GM10248 (cell line): ENCODE measurements at regions not wholly inside any gene's neighbourhood (a gene's known extent, or its start where the extent isn't known, plus 50 kb on each side); places are given as distances from the start of the nearest gene placed in this dataset.

Source experiments
- CTCF ChIA-PET: fragments of 300-600 bp; sonication (Branson Sonifier 250); formaldehyde crosslinking; extraction: SDS; loops from one replicate; lab custom pipeline; 2021; ENCODE audit warnings: antibody characterized with exemption; lab: Yijun Ruan, JAX
- POLR2A ChIA-PET: fragments of 350-650 bp; sonication (Branson Sonifier 250); formaldehyde crosslinking; extraction: SDS; loops from one replicate; lab custom pipeline; 2020; ENCODE audit warnings: antibody characterized with exemption; lab: Yijun Ruan, JAX
- DNase-seq: peaks from one replicate; pipeline ENCODE4 v3.0.0; 2012; ENCODE audit errors: extremely low spot score
- TF ChIP-seq, protein P1 (sequence below): IDR thresholded peaks from 2 replicates; pipeline ENCODE4 v1.5.1; 2012; ENCODE audit warnings: mild to moderate bottlenecking, low read depth; ENCODE audit errors: extremely low read depth, missing control alignments, control extremely low read depth

DNA sequence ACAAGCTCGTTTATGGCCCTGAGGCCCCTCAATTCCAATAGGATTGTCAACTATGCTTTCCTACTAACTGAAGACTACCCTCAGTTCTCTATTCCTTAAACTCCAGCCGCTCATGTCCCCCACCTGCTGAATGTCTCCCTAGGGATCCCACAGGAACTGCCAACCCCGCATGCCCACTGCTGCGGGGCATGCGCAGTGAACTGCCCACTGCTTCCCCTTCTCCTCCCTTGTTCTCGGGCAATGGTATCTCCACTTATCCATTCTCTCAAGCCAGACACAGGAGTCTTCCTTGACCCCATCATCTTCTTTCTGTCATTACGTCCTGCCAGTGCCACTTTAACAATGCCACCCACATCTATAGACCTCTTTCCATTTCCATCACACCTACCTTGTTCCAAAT is 90.0 kb downstream of the FGF18 start:
- CTCF ChIA-PET = interaction anchor here (1.3 to 1.4 kb wide), 2 partner anchors 11 to 36 kb away, joined by 3 read pairs; no protein-coding TSS in a partner anchor
- POLR2A ChIA-PET = no interaction called here
- TF ChIP-seq, protein P1, sequence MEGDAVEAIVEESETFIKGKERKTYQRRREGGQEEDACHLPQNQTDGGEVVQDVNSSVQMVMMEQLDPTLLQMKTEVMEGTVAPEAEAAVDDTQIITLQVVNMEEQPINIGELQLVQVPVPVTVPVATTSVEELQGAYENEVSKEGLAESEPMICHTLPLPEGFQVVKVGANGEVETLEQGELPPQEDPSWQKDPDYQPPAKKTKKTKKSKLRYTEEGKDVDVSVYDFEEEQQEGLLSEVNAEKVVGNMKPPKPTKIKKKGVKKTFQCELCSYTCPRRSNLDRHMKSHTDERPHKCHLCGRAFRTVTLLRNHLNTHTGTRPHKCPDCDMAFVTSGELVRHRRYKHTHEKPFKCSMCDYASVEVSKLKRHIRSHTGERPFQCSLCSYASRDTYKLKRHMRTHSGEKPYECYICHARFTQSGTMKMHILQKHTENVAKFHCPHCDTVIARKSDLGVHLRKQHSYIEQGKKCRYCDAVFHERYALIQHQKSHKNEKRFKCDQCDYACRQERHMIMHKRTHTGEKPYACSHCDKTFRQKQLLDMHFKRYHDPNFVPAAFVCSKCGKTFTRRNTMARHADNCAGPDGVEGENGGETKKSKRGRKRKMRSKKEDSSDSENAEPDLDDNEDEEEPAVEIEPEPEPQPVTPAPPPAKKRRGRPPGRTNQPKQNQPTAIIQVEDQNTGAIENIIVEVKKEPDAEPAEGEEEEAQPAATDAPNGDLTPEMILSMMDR = no peak
- DNase-seq = no peak

DNA sequence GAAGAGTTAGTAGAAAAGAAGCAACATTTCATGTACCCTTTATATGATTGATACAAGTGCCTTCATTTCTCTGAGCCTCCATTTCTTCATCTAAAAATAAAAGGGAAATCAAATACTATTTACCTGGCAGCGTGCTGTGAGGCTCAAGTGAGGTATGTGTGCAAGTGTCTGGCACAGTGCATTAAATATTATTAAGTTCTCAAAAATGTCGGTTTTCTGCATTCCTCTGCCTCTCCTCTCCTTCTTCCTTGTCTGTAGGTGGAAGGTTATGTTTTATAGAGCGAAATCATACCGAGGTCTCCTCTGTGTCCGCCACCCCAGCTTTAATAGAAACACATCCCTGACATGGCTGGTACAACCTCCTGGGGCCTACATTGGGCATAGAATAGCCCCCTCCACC is 93.0 kb downstream of the FGF18 start:
- TF ChIP-seq, protein P1 = no peak
- CTCF ChIA-PET = no interaction called here
- POLR2A ChIA-PET = no interaction called here

DNA sequence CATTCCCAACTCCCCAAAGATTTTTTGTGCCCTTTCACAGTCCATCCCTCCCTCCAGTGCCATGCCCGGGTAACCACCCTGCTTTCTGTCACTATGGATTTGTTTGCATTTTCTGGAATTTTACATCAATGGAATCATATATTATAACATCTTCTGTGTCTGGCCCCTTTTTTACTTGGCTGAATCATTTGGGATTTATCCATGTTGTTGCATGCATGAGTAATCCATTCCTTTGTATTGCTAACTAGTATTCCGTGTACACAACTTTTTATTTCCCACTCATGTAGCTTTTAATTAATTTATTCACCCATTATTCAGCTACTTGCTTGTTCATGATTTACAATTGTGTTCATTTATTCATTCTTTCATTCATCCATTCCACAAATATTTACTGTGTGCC is 94.1 kb downstream of the FGF18 start:
- ChIA-PET CTCF (no interaction called here), POLR2A (no interaction called here)
- TF ChIP-seq, protein P1 = no peak
- DNase-seq = no peak

More for the DNA sequence above, 93.0 kb downstream of the FGF18 start:
- DNase-seq = no peak

DNA sequence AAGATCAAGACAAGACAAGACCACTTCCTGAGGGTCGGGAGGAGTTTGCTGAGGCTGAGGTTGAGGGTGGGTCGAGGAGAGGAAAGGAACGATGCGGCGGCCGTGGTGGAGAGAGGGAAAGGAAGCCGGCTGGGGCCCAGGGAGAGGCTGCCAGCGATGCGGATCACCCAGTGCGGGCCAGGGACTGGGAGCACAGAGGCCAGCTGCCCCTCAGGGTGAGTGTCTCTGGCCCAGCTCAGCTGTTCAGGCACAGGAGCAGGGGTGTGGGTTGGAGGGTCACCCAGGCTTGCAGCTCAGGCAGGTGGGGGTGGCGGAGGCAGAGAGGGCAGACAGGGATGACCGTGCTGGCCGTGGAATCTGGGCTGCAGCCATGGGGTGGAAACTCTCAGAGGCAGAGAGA is 99.5 kb downstream of the FGF18 start:
- TF ChIP-seq, protein P1 = no peak
- POLR2A ChIA-PET = no interaction called here
- CTCF ChIA-PET = no interaction called here
- DNase-seq = no peak

DNA sequence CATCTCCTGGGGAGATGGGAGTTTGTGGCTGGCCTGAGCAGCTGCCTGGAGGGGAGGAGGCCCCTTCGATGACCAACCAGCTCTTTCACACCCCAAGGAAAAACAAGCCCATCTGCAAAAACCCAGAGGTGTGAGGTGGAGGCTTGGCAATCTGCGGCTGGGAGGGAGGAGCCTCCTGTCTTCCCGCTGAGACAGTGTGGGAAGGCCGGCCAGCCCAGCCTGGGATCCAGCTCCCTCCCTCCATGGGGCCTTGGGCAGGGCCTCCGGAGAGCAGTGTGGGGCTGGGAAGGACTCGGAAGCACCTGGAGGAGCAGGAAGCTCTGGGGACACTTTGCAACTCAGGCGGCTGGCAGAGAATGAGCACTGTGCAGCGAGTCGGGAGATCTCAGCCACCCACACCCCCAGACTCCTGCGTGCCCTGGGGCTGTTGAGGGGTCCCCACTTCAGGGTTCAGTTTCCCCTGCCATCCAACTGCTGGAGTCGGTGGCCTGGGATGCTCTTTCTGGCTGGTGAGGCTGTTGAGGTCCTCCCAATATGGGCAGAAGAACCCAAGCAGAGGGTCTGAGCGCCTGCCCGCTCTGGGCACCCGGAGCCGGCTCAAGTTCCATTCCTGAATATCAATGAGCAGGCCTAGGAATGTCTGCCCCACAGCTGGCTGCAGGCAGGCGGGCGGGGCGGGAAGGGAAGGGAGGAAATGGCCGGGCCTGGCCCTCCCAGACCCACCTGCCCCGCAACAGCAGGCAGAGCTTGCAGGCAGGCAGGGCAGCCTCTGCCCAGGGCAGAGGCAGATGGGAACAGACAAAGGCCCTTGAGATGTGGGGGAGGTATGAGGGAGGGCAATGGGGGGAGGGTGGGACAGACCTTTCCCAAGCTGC is 101.1 kb downstream of the FGF18 start:
- ChIA-PET CTCF (interaction anchor here (1.4 kb wide), 1 partner anchor 12 kb away, joined by 3 read pairs; no protein-coding TSS in a partner anchor), POLR2A (no interaction called here)
- no peak for DNase-seq
- TF ChIP-seq, protein P1 = no peak

DNA sequence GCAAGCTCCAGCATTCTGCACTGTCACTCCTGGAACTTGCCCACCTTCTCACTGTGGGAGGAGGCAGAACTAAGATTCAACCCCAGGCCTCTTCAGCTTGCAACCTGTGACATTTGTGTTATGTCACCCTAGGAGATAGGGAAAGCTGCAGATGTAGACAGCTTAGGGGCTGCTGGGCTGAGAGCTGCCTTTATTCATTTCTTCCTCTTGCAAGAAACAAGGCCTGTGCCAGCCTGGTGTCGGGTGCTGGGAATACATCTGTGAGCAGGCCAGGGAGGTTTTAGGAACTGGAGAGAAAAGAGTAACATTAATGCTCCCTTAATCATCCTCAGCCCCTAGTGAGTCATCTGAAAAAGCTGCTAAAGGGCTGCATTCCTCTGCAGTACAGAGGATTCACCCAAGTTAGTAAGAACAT is 101.8 kb downstream of the FGF18 start:
- POLR2A ChIA-PET = no interaction called here
- TF ChIP-seq, protein P1 = no peak
- no peak for DNase-seq
- CTCF ChIA-PET = interaction anchor here (1.1 to 1.5 kb wide), 2 partner anchors 38 to 519 kb away, joined by 3 read pairs; no protein-coding TSS in a partner anchor
